ENCODE measurements at regions not wholly inside any gene's neighbourhood (a gene's known extent, or its start where the extent isn't known, plus 50 kb on each side); places are given as distances from the start of the nearest gene placed in this dataset.

DNA sequence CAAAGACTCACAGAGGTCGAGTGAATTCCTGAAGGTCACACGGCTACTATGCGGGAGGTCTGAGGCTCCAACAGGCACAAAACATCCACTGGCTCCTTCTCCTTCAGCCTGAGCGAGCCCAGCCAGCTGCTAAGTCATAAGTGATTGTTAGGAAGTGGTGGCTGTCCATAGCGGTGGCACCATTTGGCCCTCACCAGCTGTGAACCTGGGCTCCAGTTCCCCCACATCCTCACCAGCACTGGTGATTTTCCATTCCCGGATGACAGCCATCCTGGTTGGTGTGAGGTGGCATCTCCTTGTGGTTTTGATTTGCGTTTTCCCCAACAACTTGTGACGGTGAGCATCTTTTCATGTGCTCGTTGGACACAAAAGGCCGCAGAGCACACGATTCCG is 302.8 kb downstream of the FOXL1 start:
- no peak for DNase-seq
- FAIRE-seq: no peak

DNA sequence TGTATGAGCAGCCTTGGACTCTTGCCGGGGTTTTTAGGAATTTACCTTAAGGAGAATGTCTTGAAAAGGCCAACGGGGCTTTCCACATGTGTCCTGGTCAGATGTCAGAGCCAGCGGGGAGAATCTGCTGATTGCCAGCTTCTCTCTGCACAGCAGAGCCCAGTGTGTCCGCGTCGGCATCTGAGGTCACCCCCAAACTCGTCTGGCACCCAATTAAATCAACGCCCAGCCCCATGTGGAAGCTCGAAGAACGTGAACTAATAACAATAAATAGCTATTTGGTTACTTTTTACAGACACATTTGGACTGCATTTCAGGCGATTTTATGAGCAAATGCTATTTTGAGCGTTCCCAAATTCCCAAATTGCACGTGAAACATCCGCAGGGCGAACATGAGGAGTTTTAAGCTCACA is 303.5 kb downstream of the FOXL1 start:
- Histone ChIP-seq H3K27me3 (ENCODE audit: control insufficient read depth, insufficient read depth, low read length) (peaks cover 2% of the 10 kb centered on the region), H3K9ac (ENCODE audit: low read length in 3 of 3) (no peak overlapping the region), H3K4me3 (ENCODE audit: low read length in 3 of 3) (no peak overlapping the region), H3K4me1 (ENCODE audit: control insufficient read depth in 2 of 3, insufficient read depth in 2 of 3, low read depth in 1 of 3, low read length in 3 of 3) (peaks cover 0 to 3% (median 0%) of the 10 kb centered on the region in 3 donors), H3K27ac (ENCODE audit: low read depth in 2 of 2, low read length in 2 of 2) (no peak overlapping the region), H3K9me3 (ENCODE audit: control insufficient read depth in 2 of 3, insufficient read depth in 1 of 3, low read length in 3 of 3) (no peaks in the 10 kb centered on the region), H3K36me3 (ENCODE audit: control insufficient read depth in 2 of 3, insufficient read depth in 3 of 3, low read length in 3 of 3) (no peaks in the 10 kb centered on the region)
- TF ChIP-seq, protein P1, sequence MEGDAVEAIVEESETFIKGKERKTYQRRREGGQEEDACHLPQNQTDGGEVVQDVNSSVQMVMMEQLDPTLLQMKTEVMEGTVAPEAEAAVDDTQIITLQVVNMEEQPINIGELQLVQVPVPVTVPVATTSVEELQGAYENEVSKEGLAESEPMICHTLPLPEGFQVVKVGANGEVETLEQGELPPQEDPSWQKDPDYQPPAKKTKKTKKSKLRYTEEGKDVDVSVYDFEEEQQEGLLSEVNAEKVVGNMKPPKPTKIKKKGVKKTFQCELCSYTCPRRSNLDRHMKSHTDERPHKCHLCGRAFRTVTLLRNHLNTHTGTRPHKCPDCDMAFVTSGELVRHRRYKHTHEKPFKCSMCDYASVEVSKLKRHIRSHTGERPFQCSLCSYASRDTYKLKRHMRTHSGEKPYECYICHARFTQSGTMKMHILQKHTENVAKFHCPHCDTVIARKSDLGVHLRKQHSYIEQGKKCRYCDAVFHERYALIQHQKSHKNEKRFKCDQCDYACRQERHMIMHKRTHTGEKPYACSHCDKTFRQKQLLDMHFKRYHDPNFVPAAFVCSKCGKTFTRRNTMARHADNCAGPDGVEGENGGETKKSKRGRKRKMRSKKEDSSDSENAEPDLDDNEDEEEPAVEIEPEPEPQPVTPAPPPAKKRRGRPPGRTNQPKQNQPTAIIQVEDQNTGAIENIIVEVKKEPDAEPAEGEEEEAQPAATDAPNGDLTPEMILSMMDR (IDR thresholded peaks at IDR 0.05; ENCODE audit: borderline replicate concordance, extremely low read depth, insufficient read depth): no peak
- intact Hi-C loops (cut with DNase I): no loop called here
- peak in 1 of 5 donors; percentile 61 for DNase-seq
- FAIRE-seq: no peak

More for the DNA sequence above, 302.8 kb downstream of the FOXL1 start:
- Histone ChIP-seq H3K9ac (ENCODE audit: low read length in 3 of 3) (no peak overlapping the region), H3K27me3 (ENCODE audit: control insufficient read depth, insufficient read depth, low read length) (peaks cover 2% of the 10 kb centered on the region), H3K4me3 (ENCODE audit: low read length in 3 of 3) (no peak overlapping the region), H3K36me3 (ENCODE audit: control insufficient read depth in 2 of 3, insufficient read depth in 3 of 3, low read length in 3 of 3) (no peaks in the 10 kb centered on the region), H3K9me3 (ENCODE audit: control insufficient read depth in 2 of 3, insufficient read depth in 1 of 3, low read length in 3 of 3) (no peaks in the 10 kb centered on the region), H3K27ac (ENCODE audit: low read depth in 2 of 2, low read length in 2 of 2) (no peak overlapping the region), H3K4me1 (ENCODE audit: control insufficient read depth in 2 of 3, insufficient read depth in 2 of 3, low read depth in 1 of 3, low read length in 3 of 3) (peaks cover 0 to 3% (median 0%) of the 10 kb centered on the region in 3 donors)
- TF ChIP-seq, protein P1 (IDR thresholded peaks at IDR 0.05; ENCODE audit: borderline replicate concordance, extremely low read depth, insufficient read depth): no peak
- intact Hi-C loops (cut with DNase I): no loop called here

DNA sequence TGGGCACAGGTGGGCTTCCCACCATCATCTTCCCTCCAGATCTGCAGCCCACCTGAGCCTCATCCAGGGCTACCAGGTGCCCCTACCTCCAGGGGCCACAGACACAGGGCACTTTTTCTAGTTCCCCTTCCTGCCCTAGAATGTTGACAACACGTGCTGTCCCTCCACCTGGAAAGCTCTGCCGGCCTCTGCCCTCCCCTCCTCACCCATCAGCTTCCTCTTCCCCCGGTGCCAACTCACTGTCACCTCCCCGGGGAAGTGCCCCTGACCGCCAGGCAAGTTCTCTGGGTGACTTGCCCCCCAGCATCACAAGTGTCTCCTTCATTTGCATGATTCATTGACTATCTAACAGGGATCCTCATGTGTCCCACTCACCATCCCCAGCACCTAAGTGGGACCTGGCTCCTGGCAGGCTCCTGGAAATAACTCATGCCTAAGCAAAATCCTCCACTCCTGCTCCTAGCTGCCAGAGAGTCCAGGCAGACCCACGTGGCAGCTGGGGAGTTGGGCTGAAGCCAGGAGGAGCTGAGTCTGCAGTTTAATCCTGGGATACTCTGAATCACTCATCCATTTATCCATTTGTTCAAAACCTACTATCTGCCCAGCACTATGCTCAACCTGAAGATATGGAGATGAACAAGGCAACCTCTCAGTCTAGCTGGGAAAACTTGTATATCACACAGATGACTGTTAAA is 304.4 kb downstream of the FOXL1 start:
- H3K27me3 ChIP-seq (ENCODE audit: control insufficient read depth, insufficient read depth, low read length): peaks cover 1% of the 10 kb centered on the region
- no peak for FAIRE-seq
- H3K9ac ChIP-seq (ENCODE audit: low read length in 3 of 3): no peak overlapping the region
- no peaks in the 10 kb centered on the region for H3K36me3 ChIP-seq (ENCODE audit: control insufficient read depth in 2 of 3, insufficient read depth in 3 of 3, low read length in 3 of 3)
- TF ChIP-seq, protein P1 (IDR thresholded peaks at IDR 0.05; ENCODE audit: borderline replicate concordance, extremely low read depth, insufficient read depth): no peak
- intact Hi-C loops (cut with DNase I): no loop called here
- no peak overlapping the region for H3K27ac ChIP-seq (ENCODE audit: low read depth in 2 of 2, low read length in 2 of 2)
- DNase-seq: peak in 1 of 5 donors; percentile 77
- no peak overlapping the region for H3K4me3 ChIP-seq (ENCODE audit: low read length in 3 of 3)
- no peaks in the 10 kb centered on the region for H3K9me3 ChIP-seq (ENCODE audit: control insufficient read depth in 2 of 3, insufficient read depth in 1 of 3, low read length in 3 of 3)
- H3K4me1 ChIP-seq (ENCODE audit: control insufficient read depth in 2 of 3, insufficient read depth in 2 of 3, low read depth in 1 of 3, low read length in 3 of 3): peaks cover 0 to 3% (median 0%) of the 10 kb centered on the region in 3 donors

Data from kidney (tissue), 13 donors.